Left ventricle myocardium inferior (tissue), 1 donor: ENCODE measurements at regions not wholly inside any gene's neighbourhood (a gene's known extent, or its start where the extent isn't known, plus 50 kb on each side); places are given as distances from the start of the nearest gene placed in this dataset.

ENCODE experiments used
- DNase-seq: peaks from one replicate; pipeline ENCODE4 v3.0.0-alpha.2; 2020
- H3K27ac ChIP-seq: fragments of 200-600 bp; replicated peaks from 2 replicates; pipeline ENCODE4 v1.8.0; 2021
- H3K27me3 ChIP-seq: fragments of 200-600 bp; 2 replicates; pipeline ENCODE4 v1.8.0; 2021; ENCODE audit warnings: low read depth
- H3K36me3 ChIP-seq: fragments of 200-600 bp; 2 replicates; pipeline ENCODE4 v1.8.0; 2021
- H3K4me1 ChIP-seq: fragments of 200-600 bp; 2 replicates; pipeline ENCODE4 v1.8.0; 2021
- H3K4me3 ChIP-seq: fragments of 200-600 bp; 2 replicates; pipeline ENCODE4 v1.8.0; 2021; ENCODE audit warnings: mild to moderate bottlenecking, moderate library complexity
- H3K9me3 ChIP-seq: fragments of 200-600 bp; replicated peaks from 2 replicates; pipeline ENCODE4 v1.8.0; 2021
- intact Hi-C: fragments of 100-400 bp; cut with micrococcal nuclease; formaldehyde crosslinking; loops from one replicate; pipeline ENCODE4 v1.11.0; 2022
- TF ChIP-seq, protein P1 (sequence below): fragments of 200-600 bp; IDR thresholded peaks from 2 replicates; pipeline ENCODE4 v1.8.0; 2021; ENCODE audit warnings: antibody characterized with exemption, mild to moderate bottlenecking, borderline replicate concordance
- donor health status: DM: no; HTN: yes; CAD: no; lungs with severe emphysema.

DNA sequence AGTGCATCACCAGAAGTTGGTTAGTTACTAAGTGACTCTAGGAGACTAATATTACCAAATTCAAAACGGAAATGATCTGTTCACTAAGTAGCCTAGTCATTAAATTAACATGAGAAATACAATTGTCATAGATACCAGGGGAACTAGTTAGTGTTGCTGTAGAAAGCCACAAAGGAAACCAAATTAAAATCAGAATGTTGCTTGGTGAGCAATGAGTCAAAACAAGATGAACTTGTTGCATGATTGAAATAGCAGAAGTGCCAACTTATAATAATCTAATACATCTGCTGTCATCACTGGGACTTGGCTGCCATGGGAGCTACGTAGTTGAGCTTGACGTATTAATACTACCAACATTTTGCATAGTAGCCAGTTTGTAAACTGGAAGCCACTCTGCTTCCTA is 458.1 kb downstream of the DIPK2A start:
- no peak overlapping the region for H3K4me3 ChIP-seq
- H3K4me1 ChIP-seq = no peaks in the 10 kb centered on the region
- H3K27me3 ChIP-seq = no peaks in the 10 kb centered on the region
- intact Hi-C loops = no loop called here
- TF ChIP-seq, protein P1, sequence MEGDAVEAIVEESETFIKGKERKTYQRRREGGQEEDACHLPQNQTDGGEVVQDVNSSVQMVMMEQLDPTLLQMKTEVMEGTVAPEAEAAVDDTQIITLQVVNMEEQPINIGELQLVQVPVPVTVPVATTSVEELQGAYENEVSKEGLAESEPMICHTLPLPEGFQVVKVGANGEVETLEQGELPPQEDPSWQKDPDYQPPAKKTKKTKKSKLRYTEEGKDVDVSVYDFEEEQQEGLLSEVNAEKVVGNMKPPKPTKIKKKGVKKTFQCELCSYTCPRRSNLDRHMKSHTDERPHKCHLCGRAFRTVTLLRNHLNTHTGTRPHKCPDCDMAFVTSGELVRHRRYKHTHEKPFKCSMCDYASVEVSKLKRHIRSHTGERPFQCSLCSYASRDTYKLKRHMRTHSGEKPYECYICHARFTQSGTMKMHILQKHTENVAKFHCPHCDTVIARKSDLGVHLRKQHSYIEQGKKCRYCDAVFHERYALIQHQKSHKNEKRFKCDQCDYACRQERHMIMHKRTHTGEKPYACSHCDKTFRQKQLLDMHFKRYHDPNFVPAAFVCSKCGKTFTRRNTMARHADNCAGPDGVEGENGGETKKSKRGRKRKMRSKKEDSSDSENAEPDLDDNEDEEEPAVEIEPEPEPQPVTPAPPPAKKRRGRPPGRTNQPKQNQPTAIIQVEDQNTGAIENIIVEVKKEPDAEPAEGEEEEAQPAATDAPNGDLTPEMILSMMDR = no peak
- no peak for DNase-seq
- no peak overlapping the region for H3K27ac ChIP-seq
- H3K36me3 ChIP-seq = no peaks in the 10 kb centered on the region
- H3K9me3 ChIP-seq = peaks cover 8% of the 10 kb centered on the region

- Histone ChIP-seq H3K36me3 (no peaks in the 10 kb centered on the region), H3K9me3 (peaks cover 8% of the 10 kb centered on the region), H3K4me3 (no peak overlapping the region), H3K27ac (no peak overlapping the region), H3K4me1 (no peaks in the 10 kb centered on the region), H3K27me3 (no peaks in the 10 kb centered on the region)
- TF ChIP-seq, protein P1 = no peak
- intact Hi-C loops = no loop called here
- DNase-seq = no peak
These were observed 459.5 kb downstream of the DIPK2A start for GRCh38 chr3:144431134-144431533.

DNA sequence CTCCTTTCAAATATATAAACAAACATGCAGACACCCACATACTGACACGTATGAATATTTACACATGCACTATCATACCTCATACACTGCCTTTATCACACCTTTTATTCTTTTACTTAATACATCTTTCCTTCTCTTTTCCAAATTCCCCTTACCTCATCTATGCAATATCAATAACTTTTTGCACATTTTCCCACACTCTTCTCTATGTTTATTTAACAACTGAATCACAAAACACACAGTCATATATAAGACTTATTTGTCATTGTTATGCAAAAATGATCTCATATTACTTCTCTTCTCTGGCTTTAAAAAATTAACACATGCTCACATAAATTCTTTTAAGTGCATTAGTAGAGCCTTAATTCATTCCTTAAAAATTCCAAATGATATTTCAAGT is 461.4 kb downstream of the DIPK2A start:
- Histone ChIP-seq H3K27ac (no peak overlapping the region), H3K4me1 (no peaks in the 10 kb centered on the region), H3K4me3 (no peak overlapping the region), H3K27me3 (no peaks in the 10 kb centered on the region), H3K9me3 (peaks cover 8% of the 10 kb centered on the region), H3K36me3 (no peaks in the 10 kb centered on the region)
- intact Hi-C loops = no loop called here
- no peak for DNase-seq
- TF ChIP-seq, protein P1 = no peak

DNA sequence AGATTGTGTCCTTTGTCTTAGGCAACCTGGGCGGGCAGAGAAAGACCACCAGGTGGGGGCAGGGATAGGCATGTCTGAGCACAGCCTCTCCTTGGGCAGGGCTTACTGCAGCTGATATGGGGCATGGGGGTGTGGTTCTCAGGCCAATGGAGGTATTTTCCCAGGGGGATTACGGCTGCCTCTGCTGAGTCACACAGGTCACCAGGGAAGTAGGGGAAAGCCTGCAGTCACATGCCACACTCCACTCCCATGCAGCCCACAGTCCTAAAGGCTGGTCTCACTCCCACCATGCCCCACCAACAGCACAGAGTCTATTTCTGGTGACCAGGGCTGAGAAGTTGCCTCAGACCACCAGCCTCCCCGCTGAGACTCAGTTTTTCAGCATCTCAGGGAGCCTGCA is 466.4 kb downstream of the DIPK2A start:
- H3K27me3 ChIP-seq = no peaks in the 10 kb centered on the region
- no peak for DNase-seq
- TF ChIP-seq, protein P1 = no peak

DNA sequence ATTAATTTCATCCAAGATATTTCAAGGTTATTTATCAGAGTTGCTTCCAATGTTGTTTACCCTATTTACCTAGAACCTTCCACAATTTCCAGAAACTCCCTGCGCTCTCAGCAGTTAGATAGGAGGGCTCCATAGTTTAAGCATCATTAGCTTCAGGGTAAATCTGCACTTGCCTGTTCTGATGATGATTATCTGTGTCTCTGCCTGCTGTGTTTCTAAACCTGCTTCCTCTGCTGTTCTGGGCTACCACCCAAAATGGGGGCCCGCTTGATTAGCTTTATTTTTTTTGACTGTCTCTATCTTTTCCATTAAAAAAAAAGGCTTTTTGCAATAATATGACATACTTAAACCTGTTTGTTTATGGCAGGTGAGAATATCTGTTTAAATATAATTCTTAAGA is 472.4 kb downstream of the DIPK2A start:
- Histone ChIP-seq H3K4me1 (no peaks in the 10 kb centered on the region), H3K27me3 (no peaks in the 10 kb centered on the region), H3K27ac (no peak overlapping the region), H3K9me3 (no peaks in the 10 kb centered on the region), H3K36me3 (no peaks in the 10 kb centered on the region), H3K4me3 (no peak overlapping the region)
- DNase-seq = no peak
- TF ChIP-seq, protein P1 = no peak
- intact Hi-C loops = no loop called here

More for the DNA sequence above, 466.4 kb downstream of the DIPK2A start:
- H3K9me3 ChIP-seq = peaks cover 8% of the 10 kb centered on the region
- intact Hi-C loops = no loop called here
- no peaks in the 10 kb centered on the region for H3K36me3 ChIP-seq
- no peak overlapping the region for H3K27ac ChIP-seq
- no peaks in the 10 kb centered on the region for H3K4me1 ChIP-seq
- H3K4me3 ChIP-seq = no peak overlapping the region

DNA sequence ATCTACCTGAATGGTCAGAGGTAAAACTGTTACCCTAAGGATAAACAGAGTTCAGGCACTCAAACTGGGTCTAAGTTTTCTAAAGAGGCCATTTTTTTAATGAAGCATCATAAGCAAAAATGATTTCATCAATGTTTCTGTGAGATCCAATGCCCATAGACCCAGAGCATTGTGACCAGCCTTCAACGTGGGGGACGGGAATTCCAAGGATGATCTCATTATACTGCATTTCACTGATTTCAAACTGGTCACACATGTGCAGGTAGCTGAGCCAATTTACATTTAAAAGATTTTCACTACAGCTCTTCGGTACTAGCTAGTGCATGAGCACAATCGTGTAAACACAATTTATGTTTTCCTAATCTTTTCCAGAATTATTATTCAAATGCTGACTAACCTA is 472.9 kb downstream of the DIPK2A start:
- Histone ChIP-seq H3K27ac (no peak overlapping the region), H3K4me1 (no peaks in the 10 kb centered on the region), H3K27me3 (no peaks in the 10 kb centered on the region), H3K4me3 (no peak overlapping the region), H3K36me3 (no peaks in the 10 kb centered on the region), H3K9me3 (no peaks in the 10 kb centered on the region)
- intact Hi-C loops = no loop called here
- no peak for DNase-seq
- TF ChIP-seq, protein P1 = no peak
